Fibroblast of lung (primary cell): ENCODE measurements at regions not wholly inside any gene's neighbourhood (a gene's known extent, or its start where the extent isn't known, plus 50 kb on each side); places are given as distances from the start of the nearest gene placed in this dataset.

Experiments used
- CTCF ChIP-seq, 2 donors: IDR thresholded peaks in 1 of 2; conservative IDR thresholded peaks in 1 of 2; 1 replicate in 1 of 2; 2 replicates in 1 of 2; pipeline ENCODE4 v1.5.1; 2011 to 2012; ENCODE audit warnings: low read length in 2 of 2, control low read depth in 1 of 2, inconsistent platforms in 1 of 2, low read depth in 1 of 2, mild to moderate bottlenecking in 1 of 2
- EZH2 ChIP-seq: IDR thresholded peaks from 2 replicates; pipeline ENCODE4 v1.5.1; 2012; ENCODE audit warnings: low read length, control low read depth, mild to moderate bottlenecking; ENCODE audit errors: missing control alignments

- TF ChIP-seq CTCF (conservative IDR thresholded peaks at IDR 0.05 in 1 of 2, IDR thresholded peaks at IDR 0.05 in 1 of 2; ENCODE audit: low read depth in 1 of 2, low read length in 2 of 2): no peak
- TF ChIP-seq EZH2: no peak
Observed at GRCh38 chrX:122464341-122464740, 719.7 kb upstream of the GRIA3 start.
